Endothelial cell of umbilical vein (primary cell): ENCODE measurements at regions not wholly inside any gene's neighbourhood (a gene's known extent, or its start where the extent isn't known, plus 50 kb on each side); places are given as distances from the start of the nearest gene placed in this dataset.

ENCODE experiments used
- CTCF ChIP-seq, 2 donors: IDR thresholded peaks; 1 replicate in 1 of 2; 2 replicates in 1 of 2; pipeline ENCODE4 v1.5.1; 2011; ENCODE audit warnings: low read length in 2 of 2, mild to moderate bottlenecking in 2 of 2, moderate library complexity in 2 of 2, control low read depth in 1 of 2, inconsistent platforms in 1 of 2, low read depth in 1 of 2; ENCODE audit not compliant: insufficient read depth in 1 of 2; ENCODE audit errors: extremely low read depth in 1 of 2
- EZH2 ChIP-seq: IDR thresholded peaks from 2 replicates; pipeline ENCODE4 v1.6.1; 2012; ENCODE audit warnings: borderline replicate concordance, low read depth, mild to moderate bottlenecking, moderate library complexity, low read length, inconsistent platforms; ENCODE audit not compliant: severe bottlenecking
- FOS ChIP-seq: IDR thresholded peaks from 2 replicates; pipeline ENCODE4 v1.6.1; 2011; ENCODE audit warnings: mild to moderate bottlenecking, low read length, moderate library complexity, borderline replicate concordance; ENCODE audit not compliant: insufficient read depth
- GATA2 ChIP-seq: IDR thresholded peaks from 2 replicates; pipeline ENCODE4 v1.7.0; 2011; ENCODE audit warnings: low read depth, mild to moderate bottlenecking, moderate library complexity, mixed read lengths, low read length; ENCODE audit not compliant: insufficient read length, insufficient read depth
- JUN ChIP-seq: IDR thresholded peaks from 2 replicates; pipeline ENCODE4 v1.6.1; 2011; ENCODE audit warnings: borderline replicate concordance, low read depth; ENCODE audit not compliant: insufficient read length, insufficient read depth
- MAX ChIP-seq: IDR thresholded peaks from 2 replicates; pipeline ENCODE4 v1.6.1; 2011; ENCODE audit not compliant: insufficient read depth, insufficient read length
- POLR2A ChIP-seq: IDR thresholded peaks from 2 replicates; pipeline ENCODE4 v1.6.1; 2012; ENCODE audit warnings: low read depth, mild to moderate bottlenecking, control low read depth, low read length
- POLR2AphosphoS5 ChIP-seq: IDR thresholded peaks from 2 replicates; pipeline ENCODE4 v1.6.1; 2012; ENCODE audit warnings: low read depth, mild to moderate bottlenecking, control low read depth, low read length, moderate library complexity; ENCODE audit not compliant: insufficient read depth

DNA sequence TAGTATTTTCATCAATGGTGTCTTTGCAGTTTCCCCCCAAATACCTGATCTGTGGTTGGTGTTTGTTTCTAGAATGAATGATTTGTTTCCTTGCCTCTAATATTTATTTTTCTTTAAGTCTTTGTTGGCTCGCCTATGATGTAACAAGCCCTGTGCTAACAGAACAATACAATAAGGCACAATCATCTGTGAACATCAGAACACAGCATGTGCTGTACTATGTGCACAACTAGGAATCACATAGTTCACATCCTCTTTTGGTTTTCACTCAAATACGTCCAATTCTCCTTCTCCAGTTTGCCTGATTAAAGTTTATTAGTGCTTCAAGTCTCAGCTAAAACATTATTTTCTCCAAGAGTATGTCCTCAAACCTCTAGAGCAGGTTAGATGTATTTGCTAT lies 613.1 kb downstream of the EPHA7 start:
- TF ChIP-seq MAX (no peak), FOS (no peak), CTCF (IDR thresholded peaks at IDR 0.05; ENCODE audit: extremely low read depth in 1 of 2, insufficient read depth in 1 of 2, low read depth in 1 of 2, low read length in 2 of 2) (no peak), POLR2AphosphoS5 (no peak), POLR2A (no peak), EZH2 (no peak), JUN (no peak), GATA2 (no peak)
